Fibroblast of lung (primary cell): ENCODE measurements at regions not wholly inside any gene's neighbourhood (a gene's known extent, or its start where the extent isn't known, plus 50 kb on each side); places are given as distances from the start of the nearest gene placed in this dataset.

ENCODE experiments used
- EZH2 ChIP-seq: IDR thresholded peaks from 2 replicates; pipeline ENCODE4 v1.5.1; 2012; ENCODE audit warnings: low read length, control low read depth, mild to moderate bottlenecking; ENCODE audit errors: missing control alignments
- TF ChIP-seq, protein P1 (sequence below), 2 donors: IDR thresholded peaks in 1 of 2; conservative IDR thresholded peaks in 1 of 2; 1 replicate in 1 of 2; 2 replicates in 1 of 2; pipeline ENCODE4 v1.5.1; 2011 to 2012; ENCODE audit warnings: low read length in 2 of 2, control low read depth in 1 of 2, inconsistent platforms in 1 of 2, low read depth in 1 of 2, mild to moderate bottlenecking in 1 of 2

DNA sequence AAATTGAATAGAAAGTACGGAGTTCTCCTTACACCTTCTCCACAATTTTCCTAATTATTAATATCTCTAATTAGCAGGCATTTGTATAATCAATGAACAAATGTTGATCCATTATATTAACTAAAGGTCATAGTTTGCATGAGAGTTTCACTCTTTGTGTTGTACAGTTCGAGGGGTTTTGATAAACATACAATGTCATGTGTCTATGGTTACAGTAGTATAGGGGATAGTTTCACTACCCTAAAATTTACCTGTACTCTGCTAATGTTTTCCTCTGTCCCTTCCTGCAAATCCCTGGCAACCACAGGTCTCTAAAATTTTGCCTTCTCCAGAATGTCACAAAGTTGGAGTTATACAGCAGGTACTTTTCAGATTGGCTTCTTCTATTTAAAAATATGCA is 1199.8 kb upstream of the GJE1 start:
- TF ChIP-seq, protein P1, sequence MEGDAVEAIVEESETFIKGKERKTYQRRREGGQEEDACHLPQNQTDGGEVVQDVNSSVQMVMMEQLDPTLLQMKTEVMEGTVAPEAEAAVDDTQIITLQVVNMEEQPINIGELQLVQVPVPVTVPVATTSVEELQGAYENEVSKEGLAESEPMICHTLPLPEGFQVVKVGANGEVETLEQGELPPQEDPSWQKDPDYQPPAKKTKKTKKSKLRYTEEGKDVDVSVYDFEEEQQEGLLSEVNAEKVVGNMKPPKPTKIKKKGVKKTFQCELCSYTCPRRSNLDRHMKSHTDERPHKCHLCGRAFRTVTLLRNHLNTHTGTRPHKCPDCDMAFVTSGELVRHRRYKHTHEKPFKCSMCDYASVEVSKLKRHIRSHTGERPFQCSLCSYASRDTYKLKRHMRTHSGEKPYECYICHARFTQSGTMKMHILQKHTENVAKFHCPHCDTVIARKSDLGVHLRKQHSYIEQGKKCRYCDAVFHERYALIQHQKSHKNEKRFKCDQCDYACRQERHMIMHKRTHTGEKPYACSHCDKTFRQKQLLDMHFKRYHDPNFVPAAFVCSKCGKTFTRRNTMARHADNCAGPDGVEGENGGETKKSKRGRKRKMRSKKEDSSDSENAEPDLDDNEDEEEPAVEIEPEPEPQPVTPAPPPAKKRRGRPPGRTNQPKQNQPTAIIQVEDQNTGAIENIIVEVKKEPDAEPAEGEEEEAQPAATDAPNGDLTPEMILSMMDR (conservative IDR thresholded peaks at IDR 0.05 in 1 of 2, IDR thresholded peaks at IDR 0.05 in 1 of 2; ENCODE audit: low read depth in 1 of 2, low read length in 2 of 2) = no peak
- no peak for TF ChIP-seq EZH2
